ENCODE measurements at regions not wholly inside any gene's neighbourhood (a gene's known extent, or its start where the extent isn't known, plus 50 kb on each side); places are given as distances from the start of the nearest gene placed in this dataset.

DNA sequence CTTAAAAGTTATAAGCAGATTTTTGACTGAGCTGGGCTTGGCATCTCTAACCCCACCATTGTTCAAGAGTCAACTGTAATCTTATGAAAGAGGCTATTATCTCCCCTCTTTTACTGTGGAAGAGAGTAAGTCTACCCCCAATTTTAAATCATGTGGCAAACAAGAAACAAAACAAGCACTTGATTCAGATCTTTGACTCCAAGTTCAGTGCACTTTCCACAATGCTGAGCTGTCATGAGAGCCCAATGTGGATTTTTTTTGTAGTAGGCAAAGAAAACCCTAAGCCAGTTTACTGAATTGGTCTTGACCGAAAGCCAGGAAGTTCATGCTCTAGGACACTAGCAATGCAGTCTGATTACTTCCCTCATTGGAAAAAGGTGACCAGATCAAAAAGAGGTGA, 306.2 kb downstream of the GALC start:
- no peak overlapping the region for H3K9ac ChIP-seq (replicated peaks; ENCODE audit: extremely low read depth, insufficient read depth, low read length)
- no peak overlapping the region for H2AFZ ChIP-seq (ENCODE audit: low read depth, low read length)
- no peak overlapping the region for H3K4me3 ChIP-seq (replicated peaks in 1 of 3; ENCODE audit: insufficient read depth in 1 of 3, low read depth in 1 of 3, low read length in 3 of 3)
- H3K4me1 ChIP-seq (ENCODE audit: control insufficient read depth, extremely low read depth, insufficient read depth, low read length): no peaks in the 10 kb centered on the region
- H3K27ac ChIP-seq (ENCODE audit: insufficient read depth, low read depth, low read length): no peak overlapping the region
- no peaks in the 10 kb centered on the region for H3K27me3 ChIP-seq (ENCODE audit: control insufficient read depth in 2 of 2, insufficient read depth in 2 of 2, low read length in 2 of 2)
- dilution Hi-C loops (cut with MboI; ENCODE audit: extremely low pct_ligation_motif_present, low sequenced_read_pairs) (no loop called here), intact Hi-C loops (cut with micrococcal nuclease) (no loop called here)
- no peak overlapping the region for H3K4me2 ChIP-seq (ENCODE audit: insufficient read depth, low read length)
- no peaks in the 10 kb centered on the region for H3K79me2 ChIP-seq (ENCODE audit: control insufficient read depth, insufficient read depth, low read length)
- BruUV-seq (replicated peaks): no TSS peak
- no peaks in the 10 kb centered on the region for H3K36me3 ChIP-seq (ENCODE audit: control insufficient read depth in 2 of 2, extremely low read depth in 1 of 2, insufficient read depth in 2 of 2, low read length in 2 of 2)
- ChIA-PET POLR2A (no interaction called here), CTCF (no interaction called here)
- no peak for DNase-seq (ENCODE audit: low read depth, low spot score)
- peaks cover 2% of the 10 kb centered on the region for H3K9me3 ChIP-seq (replicated peaks; ENCODE audit: control insufficient read depth, insufficient read depth, low read length)
- no peaks in the 10 kb centered on the region for H4K20me1 ChIP-seq (replicated peaks; ENCODE audit: control insufficient read depth, extremely low read depth, insufficient read depth, low read length)
- no peak for FAIRE-seq
- TF ChIP-seq, protein P1, sequence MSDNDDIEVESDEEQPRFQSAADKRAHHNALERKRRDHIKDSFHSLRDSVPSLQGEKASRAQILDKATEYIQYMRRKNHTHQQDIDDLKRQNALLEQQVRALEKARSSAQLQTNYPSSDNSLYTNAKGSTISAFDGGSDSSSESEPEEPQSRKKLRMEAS (IDR thresholded peaks at IDR 0.05; ENCODE audit: insufficient read depth, insufficient read length): no peak
- TF ChIP-seq JUN (IDR thresholded peaks at IDR 0.05; ENCODE audit: borderline replicate concordance, insufficient read depth, insufficient read length, low read depth): no peak
- TF ChIP-seq GATA2 (IDR thresholded peaks at IDR 0.05; ENCODE audit: insufficient read depth, insufficient read length, low read depth, low read length): no peak
- no peak for TF ChIP-seq CTCF (IDR thresholded peaks at IDR 0.05; ENCODE audit: extremely low read depth in 1 of 2, insufficient read depth in 1 of 2, low read depth in 1 of 2, low read length in 2 of 2)
- TF ChIP-seq FOS (IDR thresholded peaks at IDR 0.05; ENCODE audit: borderline replicate concordance, insufficient read depth, low read length): no peak
- H3K9me1 ChIP-seq (replicated peaks; ENCODE audit: control insufficient read depth, extremely low read depth, insufficient read depth, low read length): no peaks in the 10 kb centered on the region

- no peak overlapping the region for H3K4me2 ChIP-seq (ENCODE audit: insufficient read depth, low read length)
- dilution Hi-C loops (cut with MboI; ENCODE audit: extremely low pct_ligation_motif_present, low sequenced_read_pairs): no loop called here
- no peaks in the 10 kb centered on the region for H3K27me3 ChIP-seq (ENCODE audit: control insufficient read depth in 2 of 2, insufficient read depth in 2 of 2, low read length in 2 of 2)
- no peak for FAIRE-seq
- H3K9me3 ChIP-seq (replicated peaks; ENCODE audit: control insufficient read depth, insufficient read depth, low read length): peaks cover 2% of the 10 kb centered on the region
- no TSS peak for BruUV-seq (replicated peaks)
- CTCF ChIA-PET: no interaction called here
- no peaks in the 10 kb centered on the region for H4K20me1 ChIP-seq (replicated peaks; ENCODE audit: control insufficient read depth, extremely low read depth, insufficient read depth, low read length)
- no peaks in the 10 kb centered on the region for H3K79me2 ChIP-seq (ENCODE audit: control insufficient read depth, insufficient read depth, low read length)
- intact Hi-C loops (cut with micrococcal nuclease): no loop called here
- no peak overlapping the region for H3K27ac ChIP-seq (ENCODE audit: insufficient read depth, low read depth, low read length)
- TF ChIP-seq EZH2 (IDR thresholded peaks at IDR 0.05; ENCODE audit: borderline replicate concordance, low read depth, low read length, severe bottlenecking): no peak
- no peak for TF ChIP-seq CTCF (IDR thresholded peaks at IDR 0.05; ENCODE audit: extremely low read depth in 1 of 2, insufficient read depth in 1 of 2, low read depth in 1 of 2, low read length in 2 of 2)
- TF ChIP-seq, protein P1 (IDR thresholded peaks at IDR 0.05; ENCODE audit: insufficient read depth, insufficient read length): no peak
- no peak for TF ChIP-seq POLR2A (IDR thresholded peaks at IDR 0.05; ENCODE audit: low read depth, low read length)
- TF ChIP-seq MYC (IDR thresholded peaks at IDR 0.05; ENCODE audit: low read depth, low read length): no peak
- no peak for TF ChIP-seq JUN (IDR thresholded peaks at IDR 0.05; ENCODE audit: borderline replicate concordance, insufficient read depth, insufficient read length, low read depth)
- no peak for TF ChIP-seq FOS (IDR thresholded peaks at IDR 0.05; ENCODE audit: borderline replicate concordance, insufficient read depth, low read length)
- TF ChIP-seq POLR2AphosphoS5 (IDR thresholded peaks at IDR 0.05; ENCODE audit: insufficient read depth, low read depth, low read length): no peak
- TF ChIP-seq GATA2 (IDR thresholded peaks at IDR 0.05; ENCODE audit: insufficient read depth, insufficient read length, low read depth, low read length): no peak
- no peak overlapping the region for H2AFZ ChIP-seq (ENCODE audit: low read depth, low read length)
- no peaks in the 10 kb centered on the region for H3K4me1 ChIP-seq (ENCODE audit: control insufficient read depth, extremely low read depth, insufficient read depth, low read length)
- no peaks in the 10 kb centered on the region for H3K36me3 ChIP-seq (ENCODE audit: control insufficient read depth in 2 of 2, extremely low read depth in 1 of 2, insufficient read depth in 2 of 2, low read length in 2 of 2)
- H3K9ac ChIP-seq (replicated peaks; ENCODE audit: extremely low read depth, insufficient read depth, low read length): no peak overlapping the region
- no peak for DNase-seq (ENCODE audit: low read depth, low spot score)
- POLR2A ChIA-PET: no interaction called here
- no peaks in the 10 kb centered on the region for H3K9me1 ChIP-seq (replicated peaks; ENCODE audit: control insufficient read depth, extremely low read depth, insufficient read depth, low read length)
- no peak overlapping the region for H3K4me3 ChIP-seq (replicated peaks in 1 of 3; ENCODE audit: insufficient read depth in 1 of 3, low read depth in 1 of 3, low read length in 3 of 3)
These were observed 313.1 kb downstream of the GALC start for GRCh38 chr14:87679866-87680265.
